B cell (primary cell): ENCODE measurements at regions not wholly inside any gene's neighbourhood (a gene's known extent, or its start where the extent isn't known, plus 50 kb on each side); places are given as distances from the start of the nearest gene placed in this dataset.

Experiments used
- ATAC-seq: fragments of 200-7000 bp; cut with Tn5 transposase; one replicate; pipeline ENCODE4 v1.10.0; 2021; ENCODE audit warnings: low read depth, mild to moderate bottlenecking, moderate number of reproducible peaks, moderate library complexity
- CTCF ChIA-PET: fragments of 350-600 bp; sonication (Branson Sonifier 250); formaldehyde crosslinking; loops from one replicate; lab custom pipeline; 2021; ENCODE audit warnings: antibody characterized with exemption, inconsistent platforms; lab: Charles Lee
- POLR2A ChIA-PET: fragments of 350-600 bp; sonication (Branson Sonifier 250); formaldehyde crosslinking; loops from one replicate; lab custom pipeline; 2021; ENCODE audit warnings: antibody characterized with exemption; lab: Charles Lee
- DNase-seq: peaks from one replicate; pipeline ENCODE4 v3.0.0; 2013
- H2AFZ ChIP-seq: 2 replicates; pipeline ENCODE4 v1.6.1; 2012; ENCODE audit warnings: mild to moderate bottlenecking, low read depth, low read length; ENCODE audit not compliant: insufficient read depth, poor library complexity, severe bottlenecking
- H3K27ac ChIP-seq, 2 donors: 1 replicate in 1 of 2; 2 replicates in 1 of 2; pipeline ENCODE4 v1.5.1; 2012 to 2013; ENCODE audit warnings: low read length in 2 of 2, mild to moderate bottlenecking in 2 of 2, moderate library complexity in 1 of 2
- H3K27me3 ChIP-seq, 4 experiments: fragments of 200-600 bp in 1 of 4; sonication (generic) in 1 of 4; replicated peaks in 1 of 4; 1 replicate in 2 of 4; 2 replicates in 2 of 4; pipeline versions ENCODE4 v1.6.1 to v1.7.0; 2013 to 2016; ENCODE audit warnings: low read length in 3 of 4, mild to moderate bottlenecking in 2 of 4, mixed read lengths in 1 of 4, moderate library complexity in 1 of 4; ENCODE audit not compliant: insufficient read depth in 4 of 4, control insufficient read depth in 3 of 4; ENCODE audit errors: control extremely low read depth in 1 of 4
- H3K36me3 ChIP-seq, 2 experiments: replicated peaks in 1 of 2; 1 replicate in 1 of 2; 2 replicates in 1 of 2; pipeline versions ENCODE4 v1.6.1 to v1.7.1; 2013; ENCODE audit warnings: low read length in 1 of 2; ENCODE audit not compliant: insufficient read depth in 2 of 2, control insufficient read depth in 1 of 2; ENCODE audit errors: control extremely low read depth in 1 of 2, extremely low read depth in 1 of 2
- H3K4me1 ChIP-seq, 2 donors: fragments of 200-600 bp in 1 of 2; sonication (generic) in 1 of 2; 1 replicate in 1 of 2; 2 replicates in 1 of 2; pipeline versions ENCODE4 v1.5.1 to v1.6.1; 2013 to 2017; ENCODE audit warnings: low read length in 2 of 2; ENCODE audit not compliant: control insufficient read depth in 2 of 2, insufficient read depth in 2 of 2
- H3K4me2 ChIP-seq: replicated peaks from 2 replicates; pipeline ENCODE3; 2012; ENCODE audit warnings: mild to moderate bottlenecking, low read depth, low read length; ENCODE audit not compliant: poor library complexity, severe bottlenecking
- H3K4me3 ChIP-seq, 5 experiments: fragments of 200-600 bp in 1 of 5; sonication (generic) in 1 of 5; 1 replicate in 3 of 5; 2 replicates in 2 of 5; pipeline versions ENCODE4 v1.5.1 to v1.7.0; 2011 to 2016; ENCODE audit warnings: low read length in 4 of 5, mild to moderate bottlenecking in 4 of 5, low read depth in 2 of 5, control low read depth in 1 of 5, moderate library complexity in 1 of 5; ENCODE audit not compliant: insufficient read depth in 1 of 5; ENCODE audit errors: control extremely low read depth in 1 of 5, extremely low read depth in 1 of 5
- H3K79me2 ChIP-seq: fragments of 200-600 bp; sonication (generic); one replicate; pipeline ENCODE4 v1.6.0; 2016; ENCODE audit warnings: low read length; ENCODE audit not compliant: control insufficient read depth, insufficient read depth
- H3K9ac ChIP-seq: fragments of 200-600 bp; sonication (generic); 2 replicates; pipeline ENCODE4 v1.6.1; 2017; ENCODE audit warnings: mild to moderate bottlenecking, low read length, moderate library complexity
- H3K9me3 ChIP-seq, 3 donors: one replicate each; pipeline versions ENCODE4 v1.6.1 to v1.7.1; 2013; ENCODE audit warnings: low read length in 2 of 3; ENCODE audit not compliant: control insufficient read depth in 2 of 3, insufficient read depth in 1 of 3; ENCODE audit errors: control extremely low read depth in 1 of 3
- H4K20me1 ChIP-seq: 2 replicates; pipeline ENCODE4 v1.6.0; 2012; ENCODE audit warnings: mild to moderate bottlenecking, low read length; ENCODE audit not compliant: insufficient read depth, control insufficient read depth, poor library complexity, severe bottlenecking
- H3K27ac Mint-ChIP-seq: one replicate; pipeline ENCODE4 v1.8.0; 2021; ENCODE audit warnings: mixed read lengths
- H3K27me3 Mint-ChIP-seq: one replicate; pipeline ENCODE4 v1.8.0; 2021; ENCODE audit warnings: mixed read lengths
- H3K4me1 Mint-ChIP-seq: one replicate; pipeline ENCODE4 v1.8.0; 2021; ENCODE audit warnings: mixed read lengths
- H3K4me3 Mint-ChIP-seq: one replicate; pipeline ENCODE4 v1.8.0; 2021; ENCODE audit warnings: mixed read lengths
- H3K9me3 Mint-ChIP-seq: one replicate; pipeline ENCODE4 v1.8.0; 2022; ENCODE audit warnings: mixed read lengths; ENCODE audit not compliant: insufficient read depth
- EZH2 ChIP-seq: IDR thresholded peaks from 2 replicates; pipeline ENCODE4 v1.6.1; 2012; ENCODE audit warnings: borderline replicate concordance, low read depth, mild to moderate bottlenecking, moderate library complexity, low read length; ENCODE audit not compliant: insufficient read depth, poor library complexity, severe bottlenecking
- WGBS: methylation state at CpG from one replicate; pipeline ENCODE4 v1.1.5; 2013; ENCODE audit warnings: missing lambda C conversion rate; ENCODE audit not compliant: insufficient coverage; 5-methylcytosine and 5-hydroxymethylcytosine counted together
- intact Hi-C: fragments of 100-400 bp; cut with micrococcal nuclease; formaldehyde crosslinking; loops from one replicate; pipeline ENCODE4 v1.10.0; 2022
- TF ChIP-seq, protein P1 (sequence below): fragments of 200-600 bp; IDR thresholded peaks from one replicate; pipeline ENCODE4 v1.8.0; 2022; ENCODE audit warnings: antibody characterized with exemption, mild to moderate bottlenecking

- CTCF ChIA-PET: interaction anchor here (0.6 kb wide), 1 partner anchor 14 kb away, joined by 3 read pairs; no protein-coding TSS in a partner anchor
- TF ChIP-seq EZH2: no peak
- TF ChIP-seq, protein P1, sequence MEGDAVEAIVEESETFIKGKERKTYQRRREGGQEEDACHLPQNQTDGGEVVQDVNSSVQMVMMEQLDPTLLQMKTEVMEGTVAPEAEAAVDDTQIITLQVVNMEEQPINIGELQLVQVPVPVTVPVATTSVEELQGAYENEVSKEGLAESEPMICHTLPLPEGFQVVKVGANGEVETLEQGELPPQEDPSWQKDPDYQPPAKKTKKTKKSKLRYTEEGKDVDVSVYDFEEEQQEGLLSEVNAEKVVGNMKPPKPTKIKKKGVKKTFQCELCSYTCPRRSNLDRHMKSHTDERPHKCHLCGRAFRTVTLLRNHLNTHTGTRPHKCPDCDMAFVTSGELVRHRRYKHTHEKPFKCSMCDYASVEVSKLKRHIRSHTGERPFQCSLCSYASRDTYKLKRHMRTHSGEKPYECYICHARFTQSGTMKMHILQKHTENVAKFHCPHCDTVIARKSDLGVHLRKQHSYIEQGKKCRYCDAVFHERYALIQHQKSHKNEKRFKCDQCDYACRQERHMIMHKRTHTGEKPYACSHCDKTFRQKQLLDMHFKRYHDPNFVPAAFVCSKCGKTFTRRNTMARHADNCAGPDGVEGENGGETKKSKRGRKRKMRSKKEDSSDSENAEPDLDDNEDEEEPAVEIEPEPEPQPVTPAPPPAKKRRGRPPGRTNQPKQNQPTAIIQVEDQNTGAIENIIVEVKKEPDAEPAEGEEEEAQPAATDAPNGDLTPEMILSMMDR: no peak
- Histone ChIP-seq H3K36me3 (no peaks in the 10 kb centered on the region), H3K79me2 (no peaks in the 10 kb centered on the region), H3K4me3 (no peak overlapping the region), H3K9ac (no peak overlapping the region), H2AFZ (no peak overlapping the region), H3K27me3 (peaks cover 0 to 13% (median 0%) of the 10 kb centered on the region in 4 experiments), H3K9me3 (peaks cover 0 to 39% (median 14%) of the 10 kb centered on the region in 3 donors), H3K27ac (no peak overlapping the region), H3K4me2 (no peak overlapping the region), H3K4me1 (peaks cover 53 to 66% of the 10 kb centered on the region in 2 donors), H4K20me1 (no peaks in the 10 kb centered on the region)
- ATAC-seq (no peak), DNase-seq (no peak)
- Mint-ChIP-seq H3K27ac (no peak overlapping the region), H3K4me3 (no peak overlapping the region), H3K4me1 (peaks cover 57% of the 10 kb centered on the region), H3K27me3 (peaks cover 6% of the 10 kb centered on the region), H3K9me3 (peaks cover 4% of the 10 kb centered on the region)
- POLR2A ChIA-PET: interaction anchor here (2.9 kb wide), 1 partner anchor 83 kb away, joined by 13 read pairs; the partner anchor contains the start of gene TNRC6C
- WGBS: 94% methylated on average over 9 of the region's 14 CpGs
- intact Hi-C loops: no loop called here
Measured at GRCh38 chr17:77874303-77875050, 84.0 kb upstream of the TNRC6C start.
